GM13977 (cell line): ENCODE measurements at regions not wholly inside any gene's neighbourhood (a gene's known extent, or its start where the extent isn't known, plus 50 kb on each side); places are given as distances from the start of the nearest gene placed in this dataset.

Source experiments
- DNase-seq: peaks from one replicate; pipeline ENCODE4 v3.0.0; 2012; ENCODE audit warnings: low spot score
- in situ Hi-C: fragments of 300-500 bp; cut with MboI; formaldehyde crosslinking; loops from one replicate; pipeline ENCODE4 v1.12.0; 2022; ENCODE audit warnings: low sequenced_read_pairs, low pct_unique_long_range_greater_than_20kb, mixed read lengths, inconsistent platforms; ENCODE audit not compliant: unreplicated experiment
- TF ChIP-seq, protein P1 (sequence below): IDR thresholded peaks from 2 replicates; pipeline ENCODE4 v1.5.1; 2012; ENCODE audit warnings: mild to moderate bottlenecking, control low read depth; ENCODE audit not compliant: insufficient read depth; ENCODE audit errors: extremely low read depth, missing control alignments

DNA sequence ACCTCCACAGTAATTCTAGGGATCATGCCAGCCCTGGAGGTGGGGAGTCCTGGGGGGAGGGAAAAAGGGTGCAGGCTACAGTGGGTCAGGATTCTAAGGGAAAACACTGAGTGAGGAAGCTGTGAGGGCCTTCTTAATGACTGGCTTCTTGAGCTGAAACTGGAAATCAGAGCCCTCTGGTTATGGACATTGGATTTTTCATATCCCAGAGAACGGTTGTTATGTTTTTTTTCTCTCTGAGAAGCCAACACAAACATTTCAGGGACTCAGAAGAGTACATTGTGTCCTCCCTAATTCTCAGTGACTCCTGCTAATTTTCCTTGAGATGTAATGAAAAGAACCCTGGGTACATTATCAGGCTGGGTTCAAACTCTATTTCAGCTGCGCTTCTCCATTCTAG lies 162.4 kb upstream of the PRDX4 start:
- in situ Hi-C loops: no loop called here
- no peak for DNase-seq
- TF ChIP-seq, protein P1, sequence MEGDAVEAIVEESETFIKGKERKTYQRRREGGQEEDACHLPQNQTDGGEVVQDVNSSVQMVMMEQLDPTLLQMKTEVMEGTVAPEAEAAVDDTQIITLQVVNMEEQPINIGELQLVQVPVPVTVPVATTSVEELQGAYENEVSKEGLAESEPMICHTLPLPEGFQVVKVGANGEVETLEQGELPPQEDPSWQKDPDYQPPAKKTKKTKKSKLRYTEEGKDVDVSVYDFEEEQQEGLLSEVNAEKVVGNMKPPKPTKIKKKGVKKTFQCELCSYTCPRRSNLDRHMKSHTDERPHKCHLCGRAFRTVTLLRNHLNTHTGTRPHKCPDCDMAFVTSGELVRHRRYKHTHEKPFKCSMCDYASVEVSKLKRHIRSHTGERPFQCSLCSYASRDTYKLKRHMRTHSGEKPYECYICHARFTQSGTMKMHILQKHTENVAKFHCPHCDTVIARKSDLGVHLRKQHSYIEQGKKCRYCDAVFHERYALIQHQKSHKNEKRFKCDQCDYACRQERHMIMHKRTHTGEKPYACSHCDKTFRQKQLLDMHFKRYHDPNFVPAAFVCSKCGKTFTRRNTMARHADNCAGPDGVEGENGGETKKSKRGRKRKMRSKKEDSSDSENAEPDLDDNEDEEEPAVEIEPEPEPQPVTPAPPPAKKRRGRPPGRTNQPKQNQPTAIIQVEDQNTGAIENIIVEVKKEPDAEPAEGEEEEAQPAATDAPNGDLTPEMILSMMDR: no peak

DNA sequence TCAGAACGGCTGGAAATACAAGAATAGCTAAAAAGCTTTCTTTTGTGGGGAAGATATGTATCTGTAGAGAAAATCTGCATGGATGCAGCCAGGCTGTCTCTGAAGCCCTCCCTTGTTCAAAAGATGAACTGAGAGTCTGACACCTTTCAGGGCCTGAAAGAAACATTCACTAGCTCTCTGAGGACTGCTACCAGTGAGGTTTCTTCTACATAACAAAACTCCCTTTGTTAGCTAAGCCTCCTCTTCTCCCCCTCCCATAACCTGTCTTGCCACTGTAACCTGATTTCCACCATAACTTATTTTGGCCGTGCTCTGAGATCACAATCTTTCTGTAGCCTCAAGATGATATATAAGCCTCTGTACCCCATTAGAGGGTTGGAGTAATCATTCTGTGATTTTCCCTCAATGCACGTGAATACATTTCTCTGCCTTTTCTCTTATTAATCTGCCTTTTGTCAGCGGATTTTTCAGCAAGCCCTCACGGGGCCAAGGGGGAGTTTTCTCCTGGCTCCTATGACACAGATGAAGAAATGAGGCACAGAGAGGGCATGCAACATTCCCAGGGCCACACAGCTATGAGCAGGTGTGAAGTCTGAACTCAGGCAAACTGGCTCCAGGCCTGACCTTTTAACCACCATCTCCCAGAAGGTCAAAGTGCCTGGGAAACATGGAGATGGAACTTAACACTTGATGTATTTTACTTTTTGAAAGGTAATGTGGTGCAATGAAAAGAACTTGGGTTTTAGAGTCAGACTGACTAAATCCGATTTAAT lies 161.6 kb upstream of the PRDX4 start:
- in situ Hi-C loops: no loop called here
- DNase-seq: no peak
- TF ChIP-seq, protein P1: no peak

DNA sequence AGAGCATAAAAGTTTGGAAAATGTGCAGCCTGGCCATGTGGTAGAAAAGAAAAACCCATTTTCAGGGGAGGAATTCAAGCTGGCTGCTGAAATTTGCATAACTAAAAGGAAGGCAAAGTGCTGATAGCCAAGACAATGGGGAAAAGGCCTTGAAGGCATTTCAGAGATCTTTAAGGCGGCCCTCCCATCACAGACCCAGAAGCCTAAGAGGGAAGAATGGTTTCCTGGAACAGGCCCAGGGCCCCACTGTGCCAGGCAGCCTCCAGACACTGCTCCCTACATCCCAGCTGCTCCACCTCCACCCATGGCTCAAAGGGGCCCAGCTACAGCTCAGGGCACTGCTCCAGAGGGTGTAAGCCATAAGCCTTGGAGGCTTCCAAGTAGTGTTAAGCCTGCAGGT lies 158.0 kb upstream of the PRDX4 start:
- TF ChIP-seq, protein P1: no peak
- in situ Hi-C loops: no loop called here
- no peak for DNase-seq

DNA sequence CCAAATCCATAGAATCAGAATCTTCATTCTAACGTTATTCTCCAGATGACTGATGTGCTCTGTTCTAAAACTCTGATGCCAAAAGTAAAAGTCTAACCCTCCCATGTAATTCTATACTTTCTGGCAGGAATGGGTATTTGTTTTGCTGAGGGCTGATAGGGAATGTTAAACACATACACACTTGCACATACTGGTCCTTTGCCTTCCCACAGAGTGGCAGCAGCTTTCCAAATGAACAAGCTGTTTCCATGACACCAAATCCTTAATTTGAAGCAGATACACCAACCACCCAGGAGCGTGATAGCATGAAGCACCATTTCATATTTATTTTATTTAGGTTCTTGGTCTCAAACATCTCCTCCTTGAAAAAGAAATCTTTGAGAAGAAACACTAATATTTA lies 155.5 kb upstream of the PRDX4 start:
- no peak for DNase-seq
- in situ Hi-C loops: no loop called here
- TF ChIP-seq, protein P1: no peak

DNA sequence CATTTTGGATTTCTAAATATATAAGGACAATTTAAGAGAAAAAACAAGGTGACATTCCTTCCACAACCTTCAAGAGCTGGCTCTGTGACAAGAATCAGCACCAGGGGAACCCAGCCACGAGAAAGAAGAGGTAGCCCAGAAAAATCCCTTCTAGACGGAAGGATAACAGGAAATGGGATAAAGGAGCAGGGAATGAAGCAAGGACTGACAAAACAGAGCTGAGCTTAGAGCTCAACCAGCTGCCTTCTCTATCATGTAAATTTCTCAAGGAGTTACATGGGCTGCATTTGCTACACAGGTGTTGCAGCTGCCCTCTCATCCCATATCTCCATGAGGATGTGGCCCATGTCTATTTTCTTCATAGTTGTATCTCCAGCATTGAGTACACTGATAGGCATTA lies 154.2 kb upstream of the PRDX4 start:
- TF ChIP-seq, protein P1: no peak
- DNase-seq: no peak
- in situ Hi-C loops: no loop called here

DNA sequence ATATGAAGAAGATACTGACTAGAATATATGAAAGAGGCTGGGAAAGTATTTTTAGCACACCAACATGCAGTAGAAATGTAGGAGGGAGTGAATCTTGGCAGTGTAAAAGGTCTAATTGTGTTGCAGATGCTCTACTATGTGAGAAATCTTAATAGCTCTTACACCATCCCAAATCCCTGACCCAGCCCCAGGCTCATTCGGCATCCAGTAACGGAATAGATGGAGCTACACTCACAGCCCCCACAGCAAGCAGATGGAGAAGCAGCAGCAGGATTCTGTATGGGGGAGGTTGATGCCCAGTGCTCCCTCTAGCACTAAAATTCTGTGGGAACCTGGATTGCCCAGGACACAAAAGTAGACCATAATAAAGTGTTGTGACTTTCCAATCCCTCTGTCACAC lies 153.2 kb upstream of the PRDX4 start:
- in situ Hi-C loops: no loop called here
- DNase-seq: no peak
- TF ChIP-seq, protein P1: no peak
